Mesenchymal stem cell (in vitro differentiated cells and primary cell): ENCODE measurements at regions not wholly inside any gene's neighbourhood (a gene's known extent, or its start where the extent isn't known, plus 50 kb on each side); places are given as distances from the start of the nearest gene placed in this dataset.
A peak's percentile ranks its signal among the peaks of the same experiment; 100 is the strongest.

Experiments used
- DNase-seq: peaks from one replicate; pipeline ENCODE4 v3.0.0-alpha.2; 2013
- H2AFZ ChIP-seq: one replicate; pipeline ENCODE4 v1.6.1; 2013; ENCODE audit warnings: low read depth, mild to moderate bottlenecking, control low read depth, inconsistent platforms, low read length, moderate library complexity
- H2AK5ac ChIP-seq: 2 replicates; pipeline ENCODE4 v1.6.1; 2013; ENCODE audit warnings: low read length, moderate library complexity, mild to moderate bottlenecking, inconsistent platforms; ENCODE audit not compliant: severe bottlenecking
- H2BK120ac ChIP-seq: one replicate; pipeline ENCODE4 v1.6.1; 2013; ENCODE audit warnings: low read depth, mild to moderate bottlenecking, inconsistent platforms, low read length, moderate library complexity
- H2BK12ac ChIP-seq, 2 experiments: one replicate each; pipeline ENCODE4 v1.6.1; 2013; ENCODE audit warnings: inconsistent platforms in 2 of 2, low read length in 2 of 2, mild to moderate bottlenecking in 2 of 2, moderate library complexity in 2 of 2, control low read depth in 1 of 2
- H2BK15ac ChIP-seq: one replicate; pipeline ENCODE4 v1.6.1; 2013; ENCODE audit warnings: mild to moderate bottlenecking, low read depth, inconsistent platforms; ENCODE audit not compliant: poor library complexity, severe bottlenecking
- H2BK5ac ChIP-seq: 2 replicates; pipeline ENCODE4 v1.6.1; 2013; ENCODE audit warnings: low read depth, mild to moderate bottlenecking, low read length, control low read depth, inconsistent platforms; ENCODE audit not compliant: poor library complexity, severe bottlenecking
- H3K14ac ChIP-seq, 2 experiments: one replicate each; pipeline ENCODE4 v1.6.1; 2013; ENCODE audit warnings: inconsistent platforms in 2 of 2, low read length in 2 of 2, control low read depth in 1 of 2, mild to moderate bottlenecking in 1 of 2, moderate library complexity in 1 of 2
- H3K18ac ChIP-seq, 2 experiments: one replicate each; pipeline ENCODE4 v1.6.1; 2013; ENCODE audit warnings: inconsistent platforms in 2 of 2, low read length in 2 of 2, control low read depth in 1 of 2, low read depth in 1 of 2, mild to moderate bottlenecking in 1 of 2
- H3K23ac ChIP-seq, 2 experiments: one replicate each; pipeline ENCODE4 v1.6.1; 2013; ENCODE audit warnings: inconsistent platforms in 2 of 2, low read length in 2 of 2, mild to moderate bottlenecking in 2 of 2, moderate library complexity in 2 of 2, control low read depth in 1 of 2
- H3K27ac ChIP-seq: 2 replicates; pipeline ENCODE4 v1.5.1; 2013; ENCODE audit warnings: mild to moderate bottlenecking, moderate library complexity, low read length, control low read depth, inconsistent platforms; ENCODE audit not compliant: poor library complexity, severe bottlenecking
- H3K27me3 ChIP-seq, 2 experiments: 2 replicates each; pipeline versions ENCODE4 v1.6.1 to v1.7.0; 2013; ENCODE audit warnings: low read length in 2 of 2, mild to moderate bottlenecking in 2 of 2, moderate library complexity in 2 of 2, control low read depth in 1 of 2, inconsistent platforms in 1 of 2; ENCODE audit not compliant: control insufficient read depth in 1 of 2, insufficient read depth in 1 of 2
- H3K36me3 ChIP-seq, 2 experiments: 2 replicates each; pipeline versions ENCODE4 v1.6.1 to v1.7.0; 2013; ENCODE audit warnings: low read length in 2 of 2, control low read depth in 1 of 2, inconsistent platforms in 1 of 2, low read depth in 1 of 2, mild to moderate bottlenecking in 1 of 2; ENCODE audit not compliant: insufficient read depth in 2 of 2, control insufficient read depth in 1 of 2
- H3K4ac ChIP-seq, 2 experiments: one replicate each; pipeline ENCODE4 v1.6.1; 2013; ENCODE audit warnings: inconsistent platforms in 2 of 2, low read length in 2 of 2, mild to moderate bottlenecking in 2 of 2, moderate library complexity in 2 of 2, control low read depth in 1 of 2, low read depth in 1 of 2
- H3K4me1 ChIP-seq: 2 replicates; pipeline ENCODE4 v1.6.1; 2013; ENCODE audit warnings: low read depth, low read length, control low read depth; ENCODE audit not compliant: control insufficient read depth, insufficient read depth
- H3K4me2 ChIP-seq: 2 replicates; pipeline ENCODE4 v1.6.1; 2013; ENCODE audit warnings: low read length, mild to moderate bottlenecking, inconsistent platforms; ENCODE audit not compliant: poor library complexity, severe bottlenecking
- H3K4me3 ChIP-seq, 2 experiments: 2 replicates each; pipeline versions ENCODE4 v1.5.1 to v1.7.0; 2013; ENCODE audit warnings: low read length in 2 of 2, mild to moderate bottlenecking in 2 of 2, control low read depth in 1 of 2, low read depth in 1 of 2; ENCODE audit not compliant: insufficient read depth in 1 of 2
- H3K79me1 ChIP-seq: replicated peaks from 2 replicates; pipeline ENCODE4 v1.6.1; 2013; ENCODE audit warnings: mild to moderate bottlenecking, control low read depth, low read length, inconsistent platforms; ENCODE audit not compliant: poor library complexity, severe bottlenecking
- H3K9ac ChIP-seq: 2 replicates; pipeline ENCODE4 v1.7.0; 2013; ENCODE audit warnings: mild to moderate bottlenecking, low read length, moderate library complexity
- H3K9me3 ChIP-seq: 2 replicates; pipeline ENCODE4 v1.7.0; 2013; ENCODE audit warnings: mild to moderate bottlenecking, low read length; ENCODE audit not compliant: control insufficient read depth
- H4K8ac ChIP-seq: one replicate; pipeline ENCODE4 v1.6.1; 2013; ENCODE audit warnings: inconsistent platforms, mild to moderate bottlenecking, low read length, moderate library complexity
- H4K91ac ChIP-seq: one replicate; pipeline ENCODE4 v1.6.1; 2013; ENCODE audit warnings: mild to moderate bottlenecking, low read length, inconsistent platforms
- WGBS: methylation state at CpG from one replicate; pipeline ENCODE4 v1.1.7; 2013; ENCODE audit warnings: mixed read lengths; 5-methylcytosine and 5-hydroxymethylcytosine counted together

- no peak overlapping the region for H3K27ac ChIP-seq
- H3K9me3 ChIP-seq, result no peaks in the 10 kb centered on the region
- H4K8ac ChIP-seq, result no peak overlapping the region
- H2BK12ac ChIP-seq, result no peak overlapping the region
- no peak overlapping the region for H3K14ac ChIP-seq
- H4K91ac ChIP-seq, result no peak overlapping the region
- no peak overlapping the region for H2AK5ac ChIP-seq
- no peak overlapping the region for H2BK15ac ChIP-seq
- no peak overlapping the region for H2AFZ ChIP-seq
- no peak overlapping the region for H3K4me2 ChIP-seq
- H3K18ac ChIP-seq, result no peak overlapping the region
- no peaks in the 10 kb centered on the region for H3K27me3 ChIP-seq
- H3K4ac ChIP-seq, result no peak overlapping the region
- no peak overlapping the region for H3K4me3 ChIP-seq
- H3K4me1 ChIP-seq, result no peaks in the 10 kb centered on the region
- no peak overlapping the region for H3K23ac ChIP-seq
- no peaks in the 10 kb centered on the region for H3K36me3 ChIP-seq
- H3K79me1 ChIP-seq, result no peaks in the 10 kb centered on the region
- H2BK5ac ChIP-seq, result no peak overlapping the region
- 40% methylated on average over 3 of the region's 3 CpGs for WGBS
- H3K9ac ChIP-seq, result no peak overlapping the region
- H2BK120ac ChIP-seq, result no peak overlapping the region
- peak; percentile 73 for DNase-seq
Observed at GRCh38 chr13:69331245-69331644, 776.4 kb upstream of the ATXN8OS start.

- peak; percentile 50 for DNase-seq
- no peak overlapping the region for H3K18ac ChIP-seq
- no CpG with 5 or more reads among the region's 2 CpGs for WGBS
Observed at GRCh38 chr13:69324090-69324886, 783.3 kb upstream of the ATXN8OS start.

GRCh38 chr13:69319656-69320055 lies 788.0 kb upstream of the ATXN8OS start:
- no peak overlapping the region for H3K4me2 ChIP-seq
- no peak overlapping the region for H3K18ac ChIP-seq
- no peaks in the 10 kb centered on the region for H3K4me1 ChIP-seq
- H3K4me3 ChIP-seq, result no peak overlapping the region
- H3K4ac ChIP-seq, result no peak overlapping the region
- no peak overlapping the region for H2BK120ac ChIP-seq
- no CpG with 5 or more reads among the region's 3 CpGs for WGBS
- no peak overlapping the region for H2BK5ac ChIP-seq
- no peak overlapping the region for H3K14ac ChIP-seq
- H2BK12ac ChIP-seq, result no peak overlapping the region
- H3K9ac ChIP-seq, result no peak overlapping the region
- no peaks in the 10 kb centered on the region for H3K27me3 ChIP-seq
- H4K8ac ChIP-seq, result no peak overlapping the region
- H3K23ac ChIP-seq, result no peak overlapping the region
- no peak overlapping the region for H4K91ac ChIP-seq
- no peak overlapping the region for H2AFZ ChIP-seq
- H3K9me3 ChIP-seq, result no peaks in the 10 kb centered on the region
- H2AK5ac ChIP-seq, result no peak overlapping the region
- peak; percentile 46 for DNase-seq
- no peaks in the 10 kb centered on the region for H3K36me3 ChIP-seq
- no peaks in the 10 kb centered on the region for H3K79me1 ChIP-seq
- no peak overlapping the region for H2BK15ac ChIP-seq
- no peak overlapping the region for H3K27ac ChIP-seq

More at GRCh38 chr13:69324090-69324886, 783.3 kb upstream of the ATXN8OS start:
- no peak overlapping the region for H2AK5ac ChIP-seq
- no peak overlapping the region for H2BK120ac ChIP-seq
- no peak overlapping the region for H2BK12ac ChIP-seq
- no peak overlapping the region for H2AFZ ChIP-seq
- no peak overlapping the region for H3K4me3 ChIP-seq
- no peak overlapping the region for H3K4ac ChIP-seq
- H3K79me1 ChIP-seq, result no peaks in the 10 kb centered on the region
- H3K23ac ChIP-seq, result no peak overlapping the region
- no peak overlapping the region for H2BK15ac ChIP-seq
- H3K4me2 ChIP-seq, result no peak overlapping the region
- H3K9ac ChIP-seq, result no peak overlapping the region
- no peak overlapping the region for H3K14ac ChIP-seq
- H3K4me1 ChIP-seq, result no peaks in the 10 kb centered on the region
- no peak overlapping the region for H4K91ac ChIP-seq
- H4K8ac ChIP-seq, result no peak overlapping the region
- no peak overlapping the region for H2BK5ac ChIP-seq
- H3K36me3 ChIP-seq, result no peaks in the 10 kb centered on the region
- no peaks in the 10 kb centered on the region for H3K27me3 ChIP-seq
- no peaks in the 10 kb centered on the region for H3K9me3 ChIP-seq
- H3K27ac ChIP-seq, result no peak overlapping the region

GRCh38 chr13:69315039-69315438 lies 792.6 kb upstream of the ATXN8OS start:
- H3K79me1 ChIP-seq, result no peaks in the 10 kb centered on the region
- no peak overlapping the region for H3K14ac ChIP-seq
- H2AK5ac ChIP-seq, result no peak overlapping the region
- H4K8ac ChIP-seq, result no peak overlapping the region
- no peak overlapping the region for H3K4me2 ChIP-seq
- no peak overlapping the region for H3K23ac ChIP-seq
- no peak overlapping the region for H3K9ac ChIP-seq
- H2AFZ ChIP-seq, result no peak overlapping the region
- H3K4ac ChIP-seq, result no peak overlapping the region
- no peak overlapping the region for H3K18ac ChIP-seq
- H3K36me3 ChIP-seq, result no peaks in the 10 kb centered on the region
- H2BK120ac ChIP-seq, result no peak overlapping the region
- no peak overlapping the region for H2BK12ac ChIP-seq
- H3K4me3 ChIP-seq, result no peak overlapping the region
- H3K9me3 ChIP-seq, result no peaks in the 10 kb centered on the region
- H3K27me3 ChIP-seq, result no peaks in the 10 kb centered on the region
- DNase-seq, result no peak
- H2BK15ac ChIP-seq, result no peak overlapping the region
- 93% methylated on average over 2 of the region's 3 CpGs for WGBS
- H4K91ac ChIP-seq, result no peak overlapping the region
- H3K27ac ChIP-seq, result no peak overlapping the region
- H2BK5ac ChIP-seq, result no peak overlapping the region
- H3K4me1 ChIP-seq, result no peaks in the 10 kb centered on the region
